Fibroblast of lung (primary cell): ENCODE measurements at regions not wholly inside any gene's neighbourhood (a gene's known extent, or its start where the extent isn't known, plus 50 kb on each side); places are given as distances from the start of the nearest gene placed in this dataset.

Experiments used
- DNase-seq, 2 donors: peaks; one replicate each; pipeline versions ENCODE4 v3.0.0 to v3.0.0-alpha.2; 2010; ENCODE audit warnings: low read depth in 2 of 2
- H2AFZ ChIP-seq: 2 replicates; pipeline ENCODE4 v1.5.1; 2012; ENCODE audit warnings: low read length, control low read depth, inconsistent platforms
- H3K27ac ChIP-seq: 2 replicates; pipeline ENCODE4 v1.5.1; 2011; ENCODE audit warnings: low read length, control low read depth; ENCODE audit not compliant: insufficient read depth
- H3K27me3 ChIP-seq: 2 replicates; pipeline ENCODE4 v1.5.1; 2011; ENCODE audit warnings: mild to moderate bottlenecking, low read length; ENCODE audit not compliant: control insufficient read depth, insufficient read depth
- H3K36me3 ChIP-seq: 2 replicates; pipeline ENCODE4 v1.5.1; 2011; ENCODE audit warnings: low read length; ENCODE audit not compliant: control insufficient read depth, insufficient read depth
- H3K4me1 ChIP-seq: 2 replicates; pipeline ENCODE4 v1.5.1; 2011; ENCODE audit warnings: low read length; ENCODE audit not compliant: control insufficient read depth, insufficient read depth; ENCODE audit errors: extremely low read depth
- H3K4me2 ChIP-seq: 2 replicates; pipeline ENCODE4 v1.5.1; 2011; ENCODE audit warnings: low read length, control low read depth; ENCODE audit not compliant: insufficient read depth; ENCODE audit errors: extremely low read depth
- H3K4me3 ChIP-seq, 4 experiments: fragments of 200-600 bp in 1 of 4; sonication (generic) in 1 of 4; replicated peaks in 1 of 4; 2 replicates each; pipeline ENCODE4 v1.5.1; 2011 to 2016; ENCODE audit warnings: low read length in 4 of 4, low read depth in 3 of 4, mild to moderate bottlenecking in 3 of 4, control low read depth in 2 of 4, inconsistent platforms in 1 of 4, mixed read lengths in 1 of 4; ENCODE audit not compliant: insufficient read depth in 1 of 4; ENCODE audit errors: control extremely low read depth in 1 of 4
- H3K79me2 ChIP-seq: 2 replicates; pipeline ENCODE4 v1.5.1; 2012; ENCODE audit warnings: mild to moderate bottlenecking, low read length, inconsistent platforms; ENCODE audit not compliant: control insufficient read depth, insufficient read depth
- H3K9ac ChIP-seq: 2 replicates; pipeline ENCODE4 v1.5.1; 2011; ENCODE audit warnings: mild to moderate bottlenecking, low read length, control low read depth; ENCODE audit not compliant: insufficient read depth
- H3K9me3 ChIP-seq: 2 replicates; pipeline ENCODE4 v1.5.1; 2012; ENCODE audit warnings: low read depth, low read length; ENCODE audit not compliant: control insufficient read depth, insufficient read depth
- H4K20me1 ChIP-seq: 2 replicates; pipeline ENCODE4 v1.5.1; 2011; ENCODE audit warnings: low read length; ENCODE audit not compliant: control insufficient read depth, insufficient read depth; ENCODE audit errors: extremely low read depth
- CTCF ChIP-seq, 2 donors: IDR thresholded peaks in 1 of 2; conservative IDR thresholded peaks in 1 of 2; 1 replicate in 1 of 2; 2 replicates in 1 of 2; pipeline ENCODE4 v1.5.1; 2011 to 2012; ENCODE audit warnings: low read length in 2 of 2, control low read depth in 1 of 2, inconsistent platforms in 1 of 2, low read depth in 1 of 2, mild to moderate bottlenecking in 1 of 2
- EZH2 ChIP-seq: IDR thresholded peaks from 2 replicates; pipeline ENCODE4 v1.5.1; 2012; ENCODE audit warnings: low read length, control low read depth, mild to moderate bottlenecking; ENCODE audit errors: missing control alignments

- TF ChIP-seq CTCF (conservative IDR thresholded peaks at IDR 0.05 in 1 of 2, IDR thresholded peaks at IDR 0.05 in 1 of 2; ENCODE audit: low read depth in 1 of 2, low read length in 2 of 2) (no peak), EZH2 (no peak)
- Histone ChIP-seq H4K20me1 (no peaks in the 10 kb centered on the region), H2AFZ (no peak overlapping the region), H3K9ac (no peak overlapping the region), H3K27ac (no peak overlapping the region), H3K9me3 (no peaks in the 10 kb centered on the region), H3K27me3 (no peaks in the 10 kb centered on the region), H3K79me2 (no peaks in the 10 kb centered on the region), H3K4me1 (no peaks in the 10 kb centered on the region), H3K4me2 (no peak overlapping the region), H3K36me3 (no peaks in the 10 kb centered on the region), H3K4me3 (no peak overlapping the region)
- no peak for DNase-seq
Observed at GRCh38 chr5:170171811-170172210, 61.0 kb upstream of the C5orf58 start.

GRCh38 chr5:170173227-170173626, 59.6 kb upstream of the C5orf58 start:
- no peaks in the 10 kb centered on the region for H4K20me1 ChIP-seq
- no peak overlapping the region for H3K4me2 ChIP-seq
- no peak overlapping the region for H2AFZ ChIP-seq
- no peaks in the 10 kb centered on the region for H3K36me3 ChIP-seq
- no peaks in the 10 kb centered on the region for H3K9me3 ChIP-seq
- H3K9ac ChIP-seq = no peak overlapping the region
- H3K27ac ChIP-seq = no peak overlapping the region
- TF ChIP-seq CTCF (conservative IDR thresholded peaks at IDR 0.05 in 1 of 2, IDR thresholded peaks at IDR 0.05 in 1 of 2; ENCODE audit: low read depth in 1 of 2, low read length in 2 of 2) (no peak), EZH2 (no peak)
- DNase-seq = peak in 1 of 2 donors; percentile 58
- no peak overlapping the region for H3K4me3 ChIP-seq
- no peaks in the 10 kb centered on the region for H3K4me1 ChIP-seq
- H3K79me2 ChIP-seq = no peaks in the 10 kb centered on the region
- H3K27me3 ChIP-seq = no peaks in the 10 kb centered on the region

GRCh38 chr5:170173647-170174046, 59.1 kb upstream of the C5orf58 start:
- no peaks in the 10 kb centered on the region for H4K20me1 ChIP-seq
- no peak overlapping the region for H3K27ac ChIP-seq
- H3K9me3 ChIP-seq = no peaks in the 10 kb centered on the region

More at GRCh38 chr5:170173647-170174046, 59.1 kb upstream of the C5orf58 start:
- TF ChIP-seq EZH2 (no peak), CTCF (conservative IDR thresholded peaks at IDR 0.05 in 1 of 2, IDR thresholded peaks at IDR 0.05 in 1 of 2; ENCODE audit: low read depth in 1 of 2, low read length in 2 of 2) (no peak)
- H3K9ac ChIP-seq = no peak overlapping the region
- DNase-seq = no peak
- H3K4me1 ChIP-seq = no peaks in the 10 kb centered on the region
- no peaks in the 10 kb centered on the region for H3K36me3 ChIP-seq
- no peaks in the 10 kb centered on the region for H3K79me2 ChIP-seq
- H3K4me2 ChIP-seq = no peak overlapping the region
- no peaks in the 10 kb centered on the region for H3K27me3 ChIP-seq
- H2AFZ ChIP-seq = no peak overlapping the region
- H3K4me3 ChIP-seq = no peak overlapping the region
